SU-DHL-6 (cell line): ENCODE measurements at regions not wholly inside any gene's neighbourhood (a gene's known extent, or its start where the extent isn't known, plus 50 kb on each side); places are given as distances from the start of the nearest gene placed in this dataset.

Experiments
- H2AFZ ChIP-seq: fragments of 200-600 bp; sonication (generic); 2 replicates; pipeline ENCODE4 v1.6.1; 2014; ENCODE audit warnings: low read depth, mild to moderate bottlenecking, moderate library complexity, mixed read lengths, antibody characterized with exemption, low read length; ENCODE audit not compliant: severe bottlenecking
- H3F3A ChIP-seq: fragments of 200-600 bp; shearing (Covaris generic); 2 replicates; pipeline ENCODE4 v1.6.0; 2016; ENCODE audit warnings: antibody characterized with exemption, mild to moderate bottlenecking; ENCODE audit not compliant: insufficient read depth
- H3K27ac ChIP-seq: fragments of 200-600 bp; sonication (generic); 2 replicates; pipeline ENCODE4 v1.5.1; 2016; ENCODE audit warnings: low read depth, mild to moderate bottlenecking, low read length, moderate library complexity, mixed read lengths
- H3K27me3 ChIP-seq: fragments of 200-600 bp; sonication (generic), shearing (Covaris generic); 2 replicates; pipeline ENCODE4 v1.6.0; 2014; ENCODE audit warnings: mild to moderate bottlenecking, low read length
- H3K36me3 ChIP-seq: fragments of 200-600 bp; sonication (generic); 2 replicates; pipeline ENCODE4 v1.6.1; 2014; ENCODE audit warnings: mild to moderate bottlenecking, low read length, mixed read lengths
- H3K4me2 ChIP-seq: fragments of 300-600, 200-600 bp; shearing (Covaris generic), sonication (generic); 2 replicates; pipeline ENCODE4 v1.6.0; 2014; ENCODE audit warnings: low read length, low read depth, mild to moderate bottlenecking; ENCODE audit not compliant: poor library complexity, severe bottlenecking
- H3K4me3 ChIP-seq: fragments of 200-600 bp; sonication (generic); 2 replicates; pipeline ENCODE4 v1.5.1; 2014; ENCODE audit warnings: antibody characterized with exemption, low read length, mild to moderate bottlenecking, mixed read lengths; ENCODE audit not compliant: insufficient read depth, poor library complexity, severe bottlenecking
- H3K79me2 ChIP-seq: fragments of 200-600 bp; sonication (generic); 2 replicates; pipeline ENCODE4 v1.6.1; 2014; ENCODE audit warnings: mild to moderate bottlenecking, low read length, moderate library complexity; ENCODE audit not compliant: insufficient read depth
- H3K9ac ChIP-seq: fragments of 200-600 bp; sonication (generic); 2 replicates; pipeline ENCODE4 v1.7.0; 2014; ENCODE audit warnings: mild to moderate bottlenecking, low read length
- H3K9me2 ChIP-seq: fragments of 200-600 bp; sonication (generic); replicated peaks from 2 replicates; pipeline ENCODE4 v1.6.1; 2014; ENCODE audit warnings: low read length; ENCODE audit not compliant: insufficient read depth
- H3K9me3 ChIP-seq: fragments of 200-600 bp; sonication (generic); 2 replicates; pipeline ENCODE4 v1.6.1; 2014; ENCODE audit warnings: low read length, mixed read lengths; ENCODE audit not compliant: insufficient read depth
- H4K20me1 ChIP-seq: fragments of 200-600 bp; sonication (generic); 2 replicates; pipeline ENCODE4 v1.6.1; 2014; ENCODE audit warnings: low read depth, mild to moderate bottlenecking, antibody characterized with exemption, low read length, moderate library complexity, mixed read lengths
- CTCF ChIP-seq: fragments of 200-600 bp; sonication (generic); IDR thresholded peaks from one replicate; pipeline ENCODE4 v1.5.1; 2017; ENCODE audit warnings: antibody characterized with exemption, mild to moderate bottlenecking, low read length, moderate library complexity; ENCODE audit not compliant: insufficient read depth, poor library complexity, severe bottlenecking
- EZH2phosphoT487 ChIP-seq: fragments of 200-600 bp; sonication (generic), shearing (Covaris generic); conservative IDR thresholded peaks from 2 replicates; pipeline ENCODE4 v1.6.1; 2018; ENCODE audit warnings: mild to moderate bottlenecking, antibody characterized with exemption, low read length, moderate library complexity, mixed read lengths

GRCh38 chr2:111712361-111712760 lies 171.6 kb downstream of the ANAPC1 start:
- Histone ChIP-seq H3K4me2 (no peak overlapping the region), H3F3A (peaks cover 8% of the 10 kb centered on the region), H3K4me3 (no peak overlapping the region), H3K9me3 (no peaks in the 10 kb centered on the region), H3K79me2 (no peaks in the 10 kb centered on the region), H3K27ac (no peak overlapping the region), H3K36me3 (no peaks in the 10 kb centered on the region), H3K27me3 (no peaks in the 10 kb centered on the region), H3K9ac (no peak overlapping the region), H2AFZ (no peak overlapping the region), H4K20me1 (no peaks in the 10 kb centered on the region), H3K9me2 (no peaks in the 10 kb centered on the region)
- TF ChIP-seq EZH2phosphoT487 (no peak), CTCF (no peak)

GRCh38 chr2:111712940-111713515 lies 171.0 kb downstream of the ANAPC1 start:
- TF ChIP-seq CTCF (no peak), EZH2phosphoT487 (no peak)
- Histone ChIP-seq H4K20me1 (no peaks in the 10 kb centered on the region), H3K9ac (no peak overlapping the region), H3K27ac (no peak overlapping the region), H3K27me3 (no peaks in the 10 kb centered on the region), H3K36me3 (no peaks in the 10 kb centered on the region), H3K9me3 (no peaks in the 10 kb centered on the region), H3F3A (peaks cover 8% of the 10 kb centered on the region), H3K4me3 (no peak overlapping the region), H3K9me2 (no peaks in the 10 kb centered on the region), H2AFZ (no peak overlapping the region), H3K4me2 (no peak overlapping the region), H3K79me2 (no peaks in the 10 kb centered on the region)

GRCh38 chr2:111715987-111716904 lies 167.7 kb downstream of the ANAPC1 start:
- Histone ChIP-seq H3K27ac (no peak overlapping the region), H3K27me3 (no peaks in the 10 kb centered on the region), H4K20me1 (no peaks in the 10 kb centered on the region)

More at GRCh38 chr2:111715987-111716904, 167.7 kb downstream of the ANAPC1 start:
- Histone ChIP-seq H3K9me2 (no peaks in the 10 kb centered on the region), H3K9me3 (no peaks in the 10 kb centered on the region), H3K79me2 (no peaks in the 10 kb centered on the region), H3K36me3 (no peaks in the 10 kb centered on the region), H3K4me2 (no peak overlapping the region), H3K9ac (no peak overlapping the region), H3F3A (no peaks in the 10 kb centered on the region), H3K4me3 (no peak overlapping the region), H2AFZ (no peak overlapping the region)
- TF ChIP-seq CTCF (no peak), EZH2phosphoT487 (no peak)
